Endothelial cell of umbilical vein (primary cell): ENCODE measurements at regions not wholly inside any gene's neighbourhood (a gene's known extent, or its start where the extent isn't known, plus 50 kb on each side); places are given as distances from the start of the nearest gene placed in this dataset.

ENCODE experiments used
- BruUV-seq: library from RNA; stranded (reverse); fragments of 400-500 nt; replicated peaks from 2 replicates; lab custom pipeline; 2021; lab: Mats Ljungman, UMichigan
- CTCF ChIA-PET: fragments of 300-600, 350-600 bp; sonication (Branson Sonifier 250); formaldehyde crosslinking; loops from one replicate; lab custom pipeline; 2021; ENCODE audit warnings: antibody characterized with exemption, inconsistent platforms; lab: Charles Lee
- POLR2A ChIA-PET: fragments of 300-600, 350-600 bp; sonication (Branson Sonifier 250); formaldehyde crosslinking; loops from one replicate; lab custom pipeline; 2021; ENCODE audit warnings: antibody characterized with exemption, inconsistent platforms; lab: Charles Lee
- DNase-seq: peaks from one replicate; pipeline ENCODE4 v3.0.0-alpha.2; 2011; ENCODE audit warnings: low read depth, low spot score
- FAIRE-seq: peaks from 2 replicates; lab custom pipeline; 2011; peaks lifted over from hg19 to GRCh38; lab: Jason Lieb, UNC
- H2AFZ ChIP-seq: 2 replicates; pipeline ENCODE4 v1.6.0; 2012; ENCODE audit warnings: low read depth, low read length, control low read depth, inconsistent platforms
- H3K27ac ChIP-seq: 2 replicates; pipeline ENCODE4 v1.5.1; 2011; ENCODE audit warnings: low read depth, mild to moderate bottlenecking, control low read depth, low read length, moderate library complexity; ENCODE audit not compliant: insufficient read depth
- H3K27me3 ChIP-seq, 2 experiments: 2 replicates each; pipeline versions ENCODE4 v1.6.0 to v1.6.1; 2011; ENCODE audit warnings: low read length in 2 of 2, mixed read lengths in 1 of 2; ENCODE audit not compliant: control insufficient read depth in 2 of 2, insufficient read depth in 2 of 2
- H3K36me3 ChIP-seq, 2 experiments: 2 replicates in 1 of 2; 3 replicates in 1 of 2; pipeline ENCODE4 v1.5.1; 2011; ENCODE audit warnings: low read length in 2 of 2, mild to moderate bottlenecking in 1 of 2, moderate library complexity in 1 of 2; ENCODE audit not compliant: control insufficient read depth in 2 of 2, insufficient read depth in 2 of 2; ENCODE audit errors: extremely low read depth in 1 of 2
- H3K4me1 ChIP-seq: 3 replicates; pipeline ENCODE4 v1.5.1; 2011; ENCODE audit warnings: mild to moderate bottlenecking, low read length; ENCODE audit not compliant: control insufficient read depth, insufficient read depth; ENCODE audit errors: extremely low read depth
- H3K4me2 ChIP-seq: 2 replicates; pipeline ENCODE4 v1.6.1; 2011; ENCODE audit warnings: low read length, control low read depth, mixed read lengths; ENCODE audit not compliant: insufficient read depth
- H3K4me3 ChIP-seq, 3 experiments: fragments of 200-600 bp in 1 of 3; sonication (generic), shearing (Covaris generic) in 1 of 3; replicated peaks in 1 of 3; 2 replicates each; pipeline ENCODE4 v1.5.1; 2011 to 2016; ENCODE audit warnings: control low read depth in 3 of 3, low read length in 3 of 3, mild to moderate bottlenecking in 2 of 3, inconsistent platforms in 1 of 3, low read depth in 1 of 3, moderate library complexity in 1 of 3; ENCODE audit not compliant: insufficient read depth in 1 of 3
- H3K79me2 ChIP-seq: 2 replicates; pipeline ENCODE4 v1.6.0; 2012; ENCODE audit warnings: low read length, inconsistent platforms; ENCODE audit not compliant: control insufficient read depth, insufficient read depth
- H3K9ac ChIP-seq: replicated peaks from 2 replicates; pipeline ENCODE3; 2011; ENCODE audit warnings: low read length, control low read depth; ENCODE audit not compliant: insufficient read depth; ENCODE audit errors: extremely low read depth
- H3K9me1 ChIP-seq: replicated peaks from 3 replicates; pipeline ENCODE4 v1.6.0; 2011; ENCODE audit warnings: mild to moderate bottlenecking, low read length; ENCODE audit not compliant: control insufficient read depth, insufficient read depth; ENCODE audit errors: extremely low read depth
- H3K9me3 ChIP-seq: replicated peaks from 2 replicates; pipeline ENCODE4 v1.5.1; 2012; ENCODE audit warnings: low read length, inconsistent platforms; ENCODE audit not compliant: control insufficient read depth, insufficient read depth
- H4K20me1 ChIP-seq: replicated peaks from 2 replicates; pipeline ENCODE3; 2011; ENCODE audit warnings: mild to moderate bottlenecking, low read length; ENCODE audit not compliant: control insufficient read depth, insufficient read depth; ENCODE audit errors: extremely low read depth
- FOS ChIP-seq: IDR thresholded peaks from 2 replicates; pipeline ENCODE4 v1.6.1; 2011; ENCODE audit warnings: mild to moderate bottlenecking, low read length, moderate library complexity, borderline replicate concordance; ENCODE audit not compliant: insufficient read depth
- GATA2 ChIP-seq: IDR thresholded peaks from 2 replicates; pipeline ENCODE4 v1.7.0; 2011; ENCODE audit warnings: low read depth, mild to moderate bottlenecking, moderate library complexity, mixed read lengths, low read length; ENCODE audit not compliant: insufficient read length, insufficient read depth
- JUN ChIP-seq: IDR thresholded peaks from 2 replicates; pipeline ENCODE4 v1.6.1; 2011; ENCODE audit warnings: borderline replicate concordance, low read depth; ENCODE audit not compliant: insufficient read length, insufficient read depth
- MYC ChIP-seq: IDR thresholded peaks from one replicate; pipeline ENCODE4 v1.6.1; 2011; ENCODE audit warnings: mild to moderate bottlenecking, low read depth, low read length
- POLR2A ChIP-seq: IDR thresholded peaks from 2 replicates; pipeline ENCODE4 v1.6.1; 2012; ENCODE audit warnings: low read depth, mild to moderate bottlenecking, control low read depth, low read length
- POLR2AphosphoS5 ChIP-seq: IDR thresholded peaks from 2 replicates; pipeline ENCODE4 v1.6.1; 2012; ENCODE audit warnings: low read depth, mild to moderate bottlenecking, control low read depth, low read length, moderate library complexity; ENCODE audit not compliant: insufficient read depth
- dilution Hi-C: fragments of 300-500 bp; cut with MboI; formaldehyde crosslinking; loops from one replicate; pipeline ENCODE4 v1.15.0; 2019; ENCODE audit warnings: low sequenced_read_pairs; ENCODE audit not compliant: extremely low pct_ligation_motif_present
- intact Hi-C: fragments of 100-400 bp; cut with micrococcal nuclease; formaldehyde crosslinking; loops from one replicate; pipeline ENCODE4 v1.10.0; 2022
- TF ChIP-seq, protein P1 (sequence below): IDR thresholded peaks from 2 replicates; pipeline ENCODE4 v1.6.1; 2011; ENCODE audit not compliant: insufficient read depth, insufficient read length
- TF ChIP-seq, protein P2 (sequence below), 2 donors: IDR thresholded peaks; 1 replicate in 1 of 2; 2 replicates in 1 of 2; pipeline ENCODE4 v1.5.1; 2011; ENCODE audit warnings: low read length in 2 of 2, mild to moderate bottlenecking in 2 of 2, moderate library complexity in 2 of 2, control low read depth in 1 of 2, inconsistent platforms in 1 of 2, low read depth in 1 of 2; ENCODE audit not compliant: insufficient read depth in 1 of 2; ENCODE audit errors: extremely low read depth in 1 of 2

DNA sequence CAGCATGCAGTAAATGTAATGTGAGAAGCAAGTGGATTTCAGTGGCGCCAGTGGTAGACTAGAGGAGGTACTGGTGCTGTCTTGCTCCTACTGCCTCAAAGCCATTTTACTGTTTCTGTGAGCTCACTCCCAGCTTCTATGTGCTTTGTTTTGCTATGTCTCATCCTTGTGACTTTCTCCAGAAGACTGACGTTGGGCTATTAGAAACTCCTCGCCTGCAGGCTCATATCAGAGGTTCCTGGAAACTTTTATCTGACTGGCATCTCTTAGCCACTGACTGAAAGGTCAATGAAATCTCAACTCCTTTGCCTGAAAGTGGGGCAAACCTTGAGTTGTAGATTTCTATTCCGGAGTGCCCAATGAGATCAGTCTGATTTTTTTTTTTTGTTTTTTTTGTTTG, 66.4 kb upstream of the SORCS1 start:
- Histone ChIP-seq H3K36me3 (no peaks in the 10 kb centered on the region), H3K4me3 (no peak overlapping the region), H3K27ac (no peak overlapping the region), H3K4me1 (no peaks in the 10 kb centered on the region), H3K9me1 (no peaks in the 10 kb centered on the region), H3K9me3 (peaks cover 5% of the 10 kb centered on the region), H3K27me3 (no peaks in the 10 kb centered on the region), H4K20me1 (no peaks in the 10 kb centered on the region), H3K9ac (no peak overlapping the region), H3K79me2 (no peaks in the 10 kb centered on the region), H3K4me2 (no peak overlapping the region), H2AFZ (no peak overlapping the region)
- intact Hi-C loops (no loop called here), dilution Hi-C loops (no loop called here)
- POLR2A ChIA-PET: no interaction called here
- FAIRE-seq: no peak
- no TSS peak for BruUV-seq
- TF ChIP-seq, protein P1, sequence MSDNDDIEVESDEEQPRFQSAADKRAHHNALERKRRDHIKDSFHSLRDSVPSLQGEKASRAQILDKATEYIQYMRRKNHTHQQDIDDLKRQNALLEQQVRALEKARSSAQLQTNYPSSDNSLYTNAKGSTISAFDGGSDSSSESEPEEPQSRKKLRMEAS: no peak
- TF ChIP-seq FOS (no peak), GATA2 (no peak), POLR2A (no peak), POLR2AphosphoS5 (no peak), JUN (no peak), MYC (no peak)
- TF ChIP-seq, protein P2, sequence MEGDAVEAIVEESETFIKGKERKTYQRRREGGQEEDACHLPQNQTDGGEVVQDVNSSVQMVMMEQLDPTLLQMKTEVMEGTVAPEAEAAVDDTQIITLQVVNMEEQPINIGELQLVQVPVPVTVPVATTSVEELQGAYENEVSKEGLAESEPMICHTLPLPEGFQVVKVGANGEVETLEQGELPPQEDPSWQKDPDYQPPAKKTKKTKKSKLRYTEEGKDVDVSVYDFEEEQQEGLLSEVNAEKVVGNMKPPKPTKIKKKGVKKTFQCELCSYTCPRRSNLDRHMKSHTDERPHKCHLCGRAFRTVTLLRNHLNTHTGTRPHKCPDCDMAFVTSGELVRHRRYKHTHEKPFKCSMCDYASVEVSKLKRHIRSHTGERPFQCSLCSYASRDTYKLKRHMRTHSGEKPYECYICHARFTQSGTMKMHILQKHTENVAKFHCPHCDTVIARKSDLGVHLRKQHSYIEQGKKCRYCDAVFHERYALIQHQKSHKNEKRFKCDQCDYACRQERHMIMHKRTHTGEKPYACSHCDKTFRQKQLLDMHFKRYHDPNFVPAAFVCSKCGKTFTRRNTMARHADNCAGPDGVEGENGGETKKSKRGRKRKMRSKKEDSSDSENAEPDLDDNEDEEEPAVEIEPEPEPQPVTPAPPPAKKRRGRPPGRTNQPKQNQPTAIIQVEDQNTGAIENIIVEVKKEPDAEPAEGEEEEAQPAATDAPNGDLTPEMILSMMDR (IDR thresholded peaks at IDR 0.05; ENCODE audit: extremely low read depth in 1 of 2, insufficient read depth in 1 of 2, low read depth in 1 of 2, low read length in 2 of 2): no peak
- DNase-seq: no peak
- CTCF ChIA-PET: no interaction called here
